ENCODE measurements at regions not wholly inside any gene's neighbourhood (a gene's known extent, or its start where the extent isn't known, plus 50 kb on each side); places are given as distances from the start of the nearest gene placed in this dataset.
"Not testable (repeated sequence)": the region's sequence is repeated elsewhere in the genome, so short reads cannot be mapped to it uniquely, and the experiment has no call there.

- DNase-seq, result no peak
Measured at GRCh38 chr2:219727771-219728429, 100.5 kb downstream of the SLC4A3 start.

DNA sequence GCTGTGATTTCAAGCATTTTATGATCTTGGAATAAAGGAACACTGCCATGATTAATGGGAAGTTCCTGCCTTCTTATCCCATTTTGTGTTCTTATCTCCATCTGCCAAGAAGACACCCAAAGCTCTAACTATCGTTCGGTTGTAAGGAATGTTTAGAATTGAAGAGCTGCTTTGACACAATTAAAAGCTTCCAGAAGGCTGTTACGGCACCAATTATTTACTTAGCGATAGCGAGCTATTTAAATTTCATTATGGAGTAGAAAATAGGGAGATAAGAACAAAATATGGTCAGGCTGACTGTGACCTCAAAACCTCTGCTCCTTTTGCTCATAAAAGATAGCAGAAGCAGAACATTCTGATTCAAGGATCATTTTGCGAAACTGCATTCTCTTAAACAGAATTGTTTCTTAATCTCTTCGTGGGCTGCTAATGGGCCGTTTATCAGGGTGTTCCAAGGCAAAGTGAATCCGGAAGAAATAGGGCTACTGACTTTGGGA, 101.6 kb downstream of the SLC4A3 start:
- DNase-seq, result no peak

- no peak for DNase-seq
Measured at GRCh38 chr2:219731173-219731572, 103.7 kb downstream of the SLC4A3 start.

DNA sequence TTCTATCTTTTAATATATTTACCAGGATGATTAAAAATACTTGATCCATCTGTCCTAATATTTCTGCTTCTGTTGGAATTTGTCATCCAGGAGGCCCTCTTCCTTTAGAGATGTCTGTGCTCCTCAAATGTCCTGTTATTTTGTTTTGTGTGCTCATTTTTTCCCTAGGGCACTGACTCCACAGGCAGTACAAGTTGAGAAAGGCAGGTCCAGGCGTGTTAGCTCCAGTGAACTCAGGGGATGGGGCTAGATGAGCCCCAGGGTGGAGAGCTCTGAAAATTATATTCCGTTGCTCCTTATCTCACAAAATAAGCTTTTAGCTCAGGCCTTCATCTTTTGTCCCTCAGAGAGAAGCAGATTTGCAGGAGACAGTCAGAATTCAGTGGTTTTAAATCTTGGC, 105.7 kb downstream of the SLC4A3 start:
- no peak for DNase-seq

DNA sequence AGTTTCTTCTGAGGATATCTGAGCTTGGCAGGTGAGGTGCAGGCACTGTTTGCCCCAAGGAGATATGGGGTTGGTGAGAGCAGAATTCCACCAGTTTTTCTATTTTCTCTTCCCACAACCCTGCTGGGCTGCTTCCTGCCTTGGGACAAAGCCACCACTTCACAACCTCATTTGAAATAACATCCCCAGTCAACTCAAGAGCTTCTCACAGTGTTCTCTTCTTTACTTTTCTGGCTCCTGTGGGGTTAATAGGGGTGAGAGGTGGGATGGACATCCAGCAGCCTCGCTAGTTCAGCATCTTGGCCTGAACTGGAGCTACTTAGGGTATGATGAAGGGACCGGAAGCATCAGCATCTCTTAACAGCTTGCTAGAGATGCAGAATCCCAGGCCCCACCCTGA, 106.3 kb downstream of the SLC4A3 start:
- no peak for DNase-seq

DNA sequence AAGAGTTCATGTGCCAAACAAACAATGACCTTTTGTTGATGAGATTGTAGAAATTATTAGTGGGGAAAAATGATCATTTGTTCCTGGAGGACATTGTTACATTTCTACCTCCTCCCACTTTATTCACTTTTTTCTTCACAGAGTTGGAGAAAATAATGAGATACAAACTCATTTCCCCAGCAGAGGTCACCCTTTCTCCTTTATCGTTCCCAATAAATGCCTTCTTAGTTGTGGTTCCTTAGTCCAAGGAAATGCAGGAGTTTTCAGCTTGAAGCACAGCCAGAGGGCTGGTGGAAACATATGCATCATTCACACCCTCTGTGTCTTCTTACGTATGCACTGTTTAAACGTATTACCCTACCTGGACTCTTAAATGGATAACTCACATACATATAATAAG, 108.8 kb downstream of the SLC4A3 start:
- DNase-seq, result no peak

- no peak for DNase-seq
Measured at GRCh38 chr2:219737270-219737691, 109.9 kb downstream of the SLC4A3 start.

DNA sequence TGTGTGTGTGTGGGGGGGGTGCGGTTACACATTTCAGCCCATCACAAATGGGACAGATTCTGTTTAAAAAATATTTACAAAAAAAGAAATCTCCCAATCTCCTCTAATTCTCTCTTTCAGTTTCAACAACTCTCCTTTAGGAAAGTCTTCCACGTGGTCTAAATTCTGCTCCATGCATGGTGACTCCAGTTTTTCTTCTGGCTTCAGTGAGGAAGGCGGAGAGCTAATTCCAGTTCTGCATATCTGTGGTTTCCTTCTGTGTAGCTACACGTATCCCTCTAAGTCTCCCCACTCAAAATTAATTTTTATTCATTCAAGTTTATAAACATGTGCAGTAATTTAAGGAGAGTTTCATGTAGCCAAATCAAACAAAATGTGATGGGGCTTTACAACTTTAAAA, 111.6 kb downstream of the SLC4A3 start:
- DNase-seq, result no peak

GRCh38 chr2:219739866-219740440, 112.5 kb downstream of the SLC4A3 start:
- DNase-seq, result no peak

- DNase-seq, result no peak
Measured at GRCh38 chr2:219743548-219743947, 116.1 kb downstream of the SLC4A3 start.

GRCh38 chr2:219744066-219744465, 116.6 kb downstream of the SLC4A3 start:
- DNase-seq, result no peak

DNA sequence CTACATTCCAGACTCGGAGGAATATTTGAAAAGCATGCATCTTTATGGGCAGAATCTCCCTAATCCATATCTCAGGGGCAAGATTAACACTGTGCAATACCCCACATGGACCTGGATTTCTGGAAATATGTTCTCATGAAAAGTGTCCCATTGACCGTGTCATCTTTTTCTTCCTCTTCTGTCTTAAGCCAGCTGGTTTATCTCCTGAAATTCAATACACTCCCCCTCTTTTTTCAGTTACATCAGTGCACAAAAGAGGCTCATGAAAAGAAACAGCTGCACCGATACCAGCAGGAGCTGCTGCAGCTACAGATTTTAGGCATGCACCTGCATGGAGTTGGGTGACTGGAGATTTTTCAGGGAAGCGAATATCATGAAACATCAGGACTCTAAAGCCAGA, 117.2 kb downstream of the SLC4A3 start:
- DNase-seq, result no peak

DNA sequence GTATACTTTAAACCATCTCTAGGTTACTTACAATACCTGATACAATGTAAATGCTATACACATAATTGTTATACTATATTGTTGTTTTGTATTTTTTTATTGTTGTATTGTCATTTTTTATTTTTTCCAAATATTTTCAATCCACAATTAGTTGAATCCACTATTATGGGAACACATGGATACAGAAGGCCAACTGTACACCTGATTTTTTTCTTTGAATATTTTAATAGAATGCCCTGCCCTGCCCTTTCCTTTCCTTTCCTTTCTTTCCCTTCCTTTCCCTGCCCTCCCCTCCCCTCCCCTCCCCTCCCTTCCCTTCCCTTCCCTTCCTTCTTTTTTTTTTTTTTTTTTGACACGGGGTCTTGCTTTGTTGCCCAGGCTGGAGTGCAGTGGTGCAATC, 120.2 kb downstream of the SLC4A3 start:
- DNase-seq, result no peak

DNA sequence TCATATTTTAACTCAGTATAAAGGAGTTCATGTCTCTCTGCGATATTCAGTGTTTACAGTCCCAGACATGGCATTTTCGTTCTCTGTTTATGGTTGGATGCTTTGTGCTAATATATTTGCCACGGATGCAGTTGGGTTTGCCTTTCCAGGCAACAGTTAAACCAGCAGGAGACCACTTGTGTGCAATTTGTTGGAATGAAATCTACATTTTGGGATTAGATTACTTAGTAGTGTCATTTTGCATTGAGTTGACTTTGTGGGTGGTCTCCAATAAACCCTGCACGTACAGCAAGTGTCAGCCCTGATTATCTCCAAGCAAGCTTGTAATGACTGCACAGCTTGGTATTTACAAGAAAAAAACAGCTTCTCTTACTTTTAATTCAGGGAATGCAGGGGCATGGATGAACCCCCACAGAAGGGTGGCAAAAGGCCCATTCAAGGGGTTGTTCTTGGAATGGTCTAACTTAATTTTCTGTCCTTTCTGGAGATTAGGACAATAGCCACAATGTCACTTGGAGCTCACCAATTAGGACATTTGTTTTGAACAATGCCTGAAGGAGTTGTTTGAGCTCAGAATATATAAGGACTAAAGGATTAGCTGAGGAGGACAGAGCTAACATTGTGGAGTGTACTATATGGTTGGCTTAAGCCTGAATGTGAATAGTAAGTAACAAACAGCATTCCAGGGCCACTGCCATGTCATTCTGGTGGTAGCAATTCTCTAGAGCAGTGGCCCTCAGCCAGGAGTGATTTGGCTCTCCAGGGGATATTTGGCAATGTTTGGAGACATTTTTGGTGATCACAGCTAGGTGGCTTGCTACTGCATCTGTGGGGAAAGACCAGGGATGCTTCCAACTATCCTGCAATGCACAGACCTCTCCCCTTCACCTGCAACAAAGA, 121.5 kb downstream of the SLC4A3 start:
- no peak for DNase-seq

DNA sequence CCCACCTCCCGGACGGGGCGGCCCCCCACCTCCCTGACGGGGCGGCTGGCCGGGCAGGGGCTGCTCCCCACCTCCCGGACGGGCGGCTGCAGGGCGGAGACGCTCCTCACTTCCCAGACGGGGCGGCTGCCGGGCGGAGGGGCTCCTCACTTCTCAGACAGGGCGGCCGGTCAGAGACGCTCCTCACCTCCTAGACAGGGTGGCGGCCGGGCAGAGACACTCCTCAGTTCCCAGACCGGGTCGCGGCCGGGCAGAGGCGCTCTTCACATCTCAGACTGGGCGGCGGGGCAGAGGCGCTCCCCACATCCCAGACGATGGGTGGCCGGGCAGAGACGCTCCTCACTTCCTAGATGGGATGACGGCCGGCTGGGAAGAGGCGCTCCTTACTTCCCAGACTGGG, 123.7 kb downstream of the SLC4A3 start:
- DNase-seq, result not testable (repeated sequence)

- DNase-seq, result no peak
Measured at GRCh38 chr2:219752726-219753125, 125.3 kb downstream of the SLC4A3 start.

- no peak for DNase-seq
Measured at GRCh38 chr2:219758907-219759680, 131.7 kb downstream of the SLC4A3 start.

DNA sequence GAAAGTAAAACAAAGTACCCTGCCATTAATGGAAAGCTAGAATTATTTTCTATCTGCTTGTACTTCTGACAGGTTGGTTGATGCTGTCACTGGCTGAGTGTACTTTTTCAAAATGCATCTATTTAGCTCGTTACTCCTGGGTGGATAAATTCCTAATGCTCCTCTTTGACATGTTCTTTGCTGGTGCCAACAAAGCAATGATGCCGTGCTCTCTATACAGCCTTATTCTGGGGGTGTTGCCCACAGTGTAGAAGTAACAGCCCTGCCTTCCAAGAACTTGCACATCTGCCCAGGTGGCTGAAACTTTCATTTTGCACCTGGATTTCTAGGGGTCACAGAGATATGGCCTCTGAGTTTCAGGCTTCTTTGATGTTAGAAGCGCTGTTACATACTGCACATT, 132.4 kb downstream of the SLC4A3 start:
- no peak for DNase-seq

DNA sequence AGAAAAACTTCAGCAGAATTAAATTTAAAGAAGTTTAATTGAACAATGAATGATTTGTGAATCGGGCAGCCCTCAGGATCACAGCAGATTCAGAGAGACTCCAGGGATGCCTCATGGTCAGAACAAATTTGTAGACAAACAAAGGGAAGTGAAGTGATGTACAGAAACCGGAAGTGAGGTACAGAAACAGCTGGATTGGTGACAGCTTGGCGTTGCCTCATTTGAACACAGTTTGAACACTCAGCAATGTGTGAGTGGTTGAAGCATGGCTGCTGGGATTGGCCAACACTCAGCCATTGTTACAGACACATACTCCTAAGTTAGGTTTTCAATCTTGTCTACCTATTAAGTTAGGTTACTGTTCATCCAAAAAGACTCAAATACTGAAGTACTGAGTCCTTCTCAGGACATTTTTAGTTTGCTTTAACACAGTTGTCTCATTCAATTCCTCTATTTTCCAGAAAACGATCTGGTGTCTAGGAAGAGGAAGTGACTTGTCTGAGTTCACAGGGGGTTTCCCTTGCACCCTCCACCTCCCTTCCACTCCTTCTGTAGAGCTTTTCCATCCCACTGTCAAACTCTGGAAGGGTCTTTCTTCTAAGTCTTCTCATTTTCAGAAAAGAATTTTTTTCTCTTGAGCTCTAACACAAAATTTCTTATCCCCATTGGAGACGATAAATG, 137.9 kb downstream of the SLC4A3 start:
- DNase-seq, result no peak

- DNase-seq, result no peak
Measured at GRCh38 chr2:219766658-219767057, 139.2 kb downstream of the SLC4A3 start.

DNA sequence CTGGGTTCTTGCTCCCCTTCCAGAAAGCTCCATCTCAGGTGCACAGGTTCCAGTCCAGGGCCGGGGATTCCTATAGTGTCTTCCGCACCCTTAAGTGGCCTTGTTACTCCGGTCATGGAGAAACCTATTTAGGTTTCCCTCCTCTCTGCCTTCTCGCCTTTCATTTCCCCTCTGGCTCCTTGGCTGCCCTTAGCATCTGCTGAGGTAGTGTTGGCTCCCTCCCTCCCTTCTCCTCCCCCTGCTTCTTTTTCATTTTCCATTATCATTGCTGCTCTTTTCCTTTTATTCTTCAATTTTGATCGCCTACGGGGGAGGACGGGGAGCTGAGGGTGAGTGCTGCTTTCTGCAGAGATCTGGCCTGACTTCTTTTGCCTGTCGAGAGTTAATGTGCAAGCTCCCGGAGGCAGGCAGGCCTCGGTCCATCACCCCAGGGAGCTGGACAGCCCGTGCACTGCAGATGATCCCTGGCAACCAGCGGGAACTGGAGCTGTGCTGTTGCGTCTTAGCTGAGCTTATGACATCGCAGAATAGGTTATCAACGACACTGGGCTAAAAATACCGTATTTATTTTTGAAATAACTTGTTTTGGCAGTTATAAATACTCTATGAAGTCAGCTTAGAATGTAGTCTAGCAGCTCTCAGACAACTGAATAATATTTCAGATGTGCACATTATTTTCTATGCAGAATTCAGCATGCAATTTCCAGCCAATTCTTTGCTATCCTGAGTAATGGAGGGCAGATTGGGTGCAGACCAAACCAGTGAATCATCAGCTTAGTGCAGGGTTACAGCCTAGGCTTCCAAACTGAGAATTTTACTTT, 141.9 kb downstream of the SLC4A3 start:
- DNase-seq, result no peak

All from activated gamma-delta T cell treated with Interleukin-2 at 50 U/mL for 16 hours (primary cell).